Hepatocyte (in vitro differentiated cells): ENCODE measurements at regions not wholly inside any gene's neighbourhood (a gene's known extent, or its start where the extent isn't known, plus 50 kb on each side); places are given as distances from the start of the nearest gene placed in this dataset.

Experiments used
- CTCF ChIP-seq: fragments of 200-600 bp; sonication (generic); IDR thresholded peaks from 2 replicates; pipeline ENCODE4 v1.5.1; 2016; ENCODE audit warnings: antibody characterized with exemption, mild to moderate bottlenecking; ENCODE audit not compliant: poor library complexity
- EZH2 ChIP-seq: fragments of 200-600 bp; sonication (generic); IDR thresholded peaks from 2 replicates; pipeline ENCODE4 v1.6.1; 2016; ENCODE audit warnings: antibody characterized with exemption, mild to moderate bottlenecking, borderline replicate concordance
- EZH2phosphoT487 ChIP-seq: fragments of 200-600 bp; sonication (generic); IDR thresholded peaks from one replicate; pipeline ENCODE4 v1.6.1; 2018; ENCODE audit warnings: antibody characterized with exemption, mild to moderate bottlenecking, low read depth, moderate library complexity; ENCODE audit not compliant: unreplicated experiment, severe bottlenecking

GRCh38 chr3:10577486-10577885, 72.1 kb upstream of the ATP2B2 start:
- no peak for TF ChIP-seq CTCF
- TF ChIP-seq EZH2, result no peak
- TF ChIP-seq EZH2phosphoT487, result no peak
